ENCODE measurements at regions not wholly inside any gene's neighbourhood (a gene's known extent, or its start where the extent isn't known, plus 50 kb on each side); places are given as distances from the start of the nearest gene placed in this dataset.

- no peak for DNase-seq (ENCODE audit: low spot score)
- no peak for TF ChIP-seq CTCF (IDR thresholded peaks at IDR 0.05; ENCODE audit: extremely low read depth, missing control alignments)
These were observed 396.8 kb upstream of the TBL1XR1 start for GRCh38 chr3:177594096-177594495.

DNA sequence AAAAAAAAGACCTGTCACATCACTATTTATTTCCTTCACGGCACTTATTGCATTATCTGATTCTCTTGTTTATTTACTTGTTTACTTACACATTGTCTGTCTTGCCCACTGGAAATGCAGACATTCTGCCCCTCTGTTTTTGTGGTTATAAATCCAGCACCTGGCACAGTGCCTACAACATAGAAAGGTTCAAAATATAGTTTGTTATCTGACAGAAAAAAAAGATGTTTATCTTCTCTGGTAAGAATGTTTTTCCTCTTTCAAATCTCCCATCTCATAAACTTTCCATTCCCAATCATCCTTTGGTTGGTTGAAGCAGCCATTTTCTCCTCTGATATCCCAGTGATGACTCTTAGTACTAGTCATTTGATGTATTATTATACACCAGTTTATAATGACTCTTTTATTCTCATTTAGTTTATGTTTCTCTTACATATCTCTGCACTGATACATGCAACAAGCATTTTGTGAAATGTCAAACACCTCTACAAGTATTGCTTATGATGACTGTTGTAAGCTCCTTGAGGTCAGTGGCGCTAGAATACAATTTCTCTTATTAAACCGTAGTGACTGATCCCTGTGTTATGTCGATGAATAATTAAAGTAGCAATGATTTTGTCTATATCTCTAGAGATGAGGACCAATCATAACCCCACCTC is 398.4 kb upstream of the TBL1XR1 start:
- TF ChIP-seq CTCF (IDR thresholded peaks at IDR 0.05; ENCODE audit: extremely low read depth, missing control alignments) = no peak
- no peak for DNase-seq (ENCODE audit: low spot score)

DNA sequence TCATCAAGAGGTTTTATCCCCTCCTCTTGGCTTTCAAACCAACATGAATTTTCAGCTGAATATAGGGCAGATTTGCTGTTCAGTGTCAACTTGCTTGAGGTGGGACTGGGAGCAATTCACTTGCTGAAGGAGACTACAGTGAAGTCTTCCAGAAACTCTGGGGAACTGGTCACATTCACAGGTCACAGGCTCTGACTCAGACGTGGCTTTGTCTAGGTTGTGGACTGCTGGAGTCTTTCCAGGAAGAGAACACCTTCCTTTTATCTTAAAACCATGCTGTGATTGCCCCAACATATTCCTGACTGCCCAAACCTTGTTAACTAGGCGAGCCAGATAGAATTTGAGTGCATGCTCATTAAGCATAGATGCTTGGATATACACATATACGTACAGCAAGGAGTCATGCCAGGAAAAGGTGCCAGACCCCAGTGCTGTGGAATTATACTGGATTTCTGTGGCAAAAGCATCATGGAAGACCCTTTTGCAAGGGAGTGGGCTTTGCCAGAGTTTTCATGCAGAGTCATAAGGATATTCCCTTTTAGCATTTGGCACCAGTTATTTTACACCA is 399.1 kb upstream of the TBL1XR1 start:
- no peak for TF ChIP-seq CTCF (IDR thresholded peaks at IDR 0.05; ENCODE audit: extremely low read depth, missing control alignments)

GRCh38 chr3:177596816-177597271 is 399.6 kb upstream of the TBL1XR1 start:
- DNase-seq (ENCODE audit: low spot score) = no peak
- no peak for TF ChIP-seq CTCF (IDR thresholded peaks at IDR 0.05; ENCODE audit: extremely low read depth, missing control alignments)

More for the DNA sequence above, 399.1 kb upstream of the TBL1XR1 start:
- DNase-seq (ENCODE audit: low spot score) = no peak

GRCh38 chr3:177597311-177598096 is 400.2 kb upstream of the TBL1XR1 start:
- DNase-seq (ENCODE audit: low spot score) = peak; percentile 20
- TF ChIP-seq CTCF (IDR thresholded peaks at IDR 0.05; ENCODE audit: extremely low read depth, missing control alignments) = no peak

DNA sequence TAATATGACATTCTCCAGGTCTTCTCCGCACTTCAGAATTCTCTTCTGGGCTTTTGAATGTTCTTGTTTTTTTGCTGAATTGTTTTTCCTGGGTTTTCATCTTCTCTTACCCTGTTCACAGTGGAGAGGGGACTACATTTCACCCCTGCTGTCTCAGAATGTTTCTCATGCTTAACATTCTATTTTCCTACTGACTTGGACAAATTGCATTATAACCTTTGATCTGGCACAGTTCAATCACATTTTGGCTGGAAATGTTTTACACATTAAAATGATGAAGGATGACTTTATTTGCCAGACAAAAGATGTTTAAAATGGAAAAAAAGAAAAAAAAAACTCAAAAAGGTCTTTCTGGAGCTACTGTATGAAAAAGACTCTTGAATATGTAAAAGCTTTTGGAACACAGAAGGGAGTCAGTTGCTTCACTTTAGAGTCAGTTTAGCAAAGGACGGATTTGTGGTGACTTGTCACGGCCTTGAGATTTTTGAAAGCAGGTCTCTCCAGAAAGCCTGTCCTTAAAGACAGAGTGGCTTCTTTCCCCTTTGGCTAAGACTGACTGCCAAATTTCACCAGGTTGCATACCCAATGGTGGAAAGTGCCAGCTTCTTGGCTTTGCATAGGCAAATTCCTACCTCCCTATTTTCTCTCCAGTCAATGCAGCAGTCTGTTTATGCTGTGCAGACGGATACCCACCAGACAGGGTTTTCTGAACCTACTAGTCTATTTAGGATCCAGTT is 401.0 kb upstream of the TBL1XR1 start:
- no peak for DNase-seq (ENCODE audit: low spot score)
- no peak for TF ChIP-seq CTCF (IDR thresholded peaks at IDR 0.05; ENCODE audit: extremely low read depth, missing control alignments)
